GM21528 (cell line): ENCODE measurements at regions not wholly inside any gene's neighbourhood (a gene's known extent, or its start where the extent isn't known, plus 50 kb on each side); places are given as distances from the start of the nearest gene placed in this dataset.
A peak's percentile ranks its signal among the peaks of the same experiment; 100 is the strongest.

Experiments
- ATAC-seq: cut with Tn5 transposase; IDR thresholded peaks from one replicate; pipeline ENCODE4 v1.9.1; 2021; ENCODE audit warnings: mild to moderate bottlenecking, moderate library complexity; ENCODE audit not compliant: unreplicated experiment, low FRiP score

DNA sequence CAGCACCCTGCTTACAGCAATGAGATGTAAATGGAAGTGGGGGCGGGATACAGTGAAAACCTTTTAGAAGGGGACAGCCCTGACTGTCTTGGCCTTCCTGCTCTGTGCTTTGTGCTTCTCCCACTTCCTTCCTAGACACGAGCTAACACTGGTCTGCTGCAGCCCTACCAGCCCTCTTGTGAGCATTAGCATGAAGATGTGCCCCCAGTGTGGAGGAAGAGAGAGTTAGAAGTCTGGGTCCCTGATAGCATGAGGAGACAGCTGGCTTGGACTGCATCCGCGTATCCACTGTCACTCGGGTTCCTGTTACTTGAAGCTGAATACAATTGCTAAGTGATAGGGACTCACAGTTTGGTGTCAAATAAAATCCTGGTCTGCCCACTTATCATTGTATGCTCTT, 248.1 kb upstream of the SOX5 start:
- no peak for ATAC-seq

DNA sequence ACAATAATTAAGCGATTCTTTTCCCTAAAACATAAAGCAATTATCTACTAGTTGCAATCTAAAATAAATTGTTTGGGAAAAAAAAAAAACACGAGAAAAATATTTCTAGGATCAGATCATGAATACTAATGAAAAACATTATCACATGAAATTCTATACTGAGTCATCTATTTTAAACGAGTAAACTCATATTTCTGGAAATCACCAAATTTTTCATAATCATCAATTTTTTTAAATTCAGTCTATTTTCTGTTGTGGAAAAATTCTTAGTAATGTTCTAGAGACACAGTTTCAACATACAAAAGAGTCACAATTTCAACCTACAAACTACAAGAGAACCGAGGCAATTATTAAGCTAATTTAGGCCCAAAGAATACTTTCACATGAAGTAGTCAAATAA, 245.6 kb upstream of the SOX5 start:
- no peak for ATAC-seq

DNA sequence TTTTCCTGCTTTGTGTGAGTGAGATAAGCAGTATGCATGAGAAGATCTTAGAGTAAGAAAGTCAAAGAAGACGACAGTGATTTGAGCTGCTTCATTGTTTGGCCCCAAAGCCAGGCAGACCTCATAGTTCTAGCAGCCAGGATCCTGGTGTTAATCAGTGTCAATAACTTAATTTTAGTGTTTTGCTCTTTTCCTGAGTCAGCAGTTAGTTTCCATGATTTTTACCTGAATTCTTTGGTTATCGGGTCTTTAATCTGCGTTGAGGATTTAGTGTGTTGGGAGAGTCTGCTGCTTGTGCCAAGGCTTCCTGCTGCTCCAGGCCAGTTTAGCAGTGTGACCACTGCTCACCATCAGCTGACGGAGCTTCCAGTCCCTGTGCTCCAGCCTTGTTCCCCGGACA, 241.6 kb upstream of the SOX5 start:
- ATAC-seq = no peak

DNA sequence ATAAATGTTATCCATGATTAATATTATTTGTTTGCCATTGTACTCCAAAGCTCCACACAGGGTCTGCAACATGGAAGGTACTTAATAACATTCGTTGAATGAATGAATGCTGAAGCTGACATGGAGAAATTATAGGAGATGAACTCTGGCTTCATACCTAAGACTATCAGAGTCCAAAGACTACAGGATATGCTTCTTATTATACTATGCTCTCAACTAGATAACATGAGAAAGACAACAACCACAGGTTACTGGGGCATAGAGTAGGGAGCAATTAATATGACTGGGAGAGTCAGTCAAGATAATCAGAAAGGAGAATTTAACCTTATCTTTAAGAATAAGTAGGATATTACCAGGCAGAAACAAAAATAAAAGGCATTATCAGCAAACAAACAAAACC, 236.3 kb upstream of the SOX5 start:
- no peak for ATAC-seq

DNA sequence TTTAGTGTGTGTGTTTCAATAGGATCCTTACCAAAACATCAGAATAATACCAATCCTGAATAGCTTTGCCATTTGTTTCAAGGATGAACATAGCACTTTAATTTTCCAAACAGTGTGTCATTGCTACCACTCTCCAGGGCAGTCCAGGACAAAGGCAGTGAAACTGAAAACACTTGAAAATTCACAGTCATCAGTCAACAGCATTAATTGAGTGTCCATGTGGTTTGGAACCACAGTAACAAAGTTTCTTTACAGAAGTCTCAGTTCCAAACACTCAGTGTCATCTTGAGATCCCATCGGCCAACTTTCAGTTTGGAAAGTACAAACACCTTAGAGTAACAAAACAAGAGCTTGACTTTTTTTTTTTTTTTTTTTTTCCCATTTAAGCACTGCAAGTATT, 228.4 kb upstream of the SOX5 start:
- ATAC-seq = no peak

DNA sequence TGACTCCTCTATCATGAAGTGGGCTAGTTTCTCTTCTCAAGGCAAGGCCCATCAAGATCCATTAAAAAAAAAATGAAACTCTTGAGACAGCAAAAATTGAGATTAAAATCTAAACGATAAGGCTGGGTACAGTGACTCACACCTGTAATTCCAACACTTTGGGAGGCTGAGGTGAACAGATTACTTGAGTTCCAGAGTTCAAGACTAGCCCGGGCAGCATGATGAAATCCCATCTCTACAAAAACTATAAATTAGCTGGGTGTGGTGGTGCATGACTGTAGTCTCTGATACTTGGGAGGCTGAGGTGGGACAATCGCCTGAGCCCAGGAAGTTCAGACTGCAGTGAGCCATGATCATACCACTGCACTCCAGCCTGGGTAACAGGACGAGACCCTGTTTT, 226.5 kb upstream of the SOX5 start:
- no peak for ATAC-seq

DNA sequence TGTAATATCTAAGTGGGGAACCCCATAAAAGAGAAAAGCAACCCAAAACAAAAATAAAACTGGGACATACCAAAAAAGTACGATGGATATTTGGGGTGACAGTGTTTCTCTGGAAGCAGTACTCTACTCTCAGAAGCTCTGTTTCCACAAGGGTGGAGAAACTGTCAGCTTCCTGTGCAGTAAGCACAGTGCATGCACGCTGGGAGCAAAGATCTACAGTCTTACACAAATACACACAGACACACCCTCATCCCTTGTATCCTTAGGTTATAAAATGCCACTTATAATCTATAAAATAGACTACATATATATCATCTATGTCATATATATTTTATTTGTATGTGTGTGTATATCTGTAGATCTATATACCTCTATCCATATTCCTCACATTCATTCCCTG, 225.8 kb upstream of the SOX5 start:
- no peak for ATAC-seq

DNA sequence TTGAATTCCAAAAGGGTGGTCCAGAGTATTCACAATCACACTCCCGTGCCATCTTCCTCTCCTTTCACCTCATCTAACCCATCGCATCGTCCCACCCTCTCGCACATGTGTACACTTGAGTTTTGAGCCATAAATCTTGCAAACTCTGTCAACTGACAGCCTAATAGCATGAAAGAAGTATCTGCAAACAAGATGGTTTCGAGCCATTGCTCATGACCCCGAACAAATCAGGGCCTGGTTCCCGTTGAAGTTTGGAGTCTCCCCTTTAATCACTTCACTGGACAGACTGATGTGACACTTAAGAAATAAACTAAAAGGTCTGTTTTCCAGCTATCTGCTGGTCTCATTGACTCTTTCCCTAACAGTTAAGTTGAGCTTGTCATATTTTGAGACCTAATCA, 223.6 kb upstream of the SOX5 start:
- ATAC-seq = no peak

DNA sequence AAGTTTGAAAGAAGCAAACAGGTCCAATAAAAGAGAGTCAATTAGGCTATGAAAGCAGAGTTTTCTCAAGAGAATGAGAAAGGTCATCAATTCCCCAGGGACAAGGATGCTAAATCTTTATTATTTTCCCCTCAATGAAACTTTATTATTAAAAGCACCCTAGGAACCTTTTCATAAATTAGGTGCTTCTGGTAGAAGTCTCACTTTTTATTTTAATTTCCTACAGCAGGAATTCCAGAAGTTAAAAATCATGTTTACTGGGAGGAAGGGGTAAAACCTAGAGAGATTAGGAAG, 223.2 kb upstream of the SOX5 start:
- ATAC-seq = no peak

DNA sequence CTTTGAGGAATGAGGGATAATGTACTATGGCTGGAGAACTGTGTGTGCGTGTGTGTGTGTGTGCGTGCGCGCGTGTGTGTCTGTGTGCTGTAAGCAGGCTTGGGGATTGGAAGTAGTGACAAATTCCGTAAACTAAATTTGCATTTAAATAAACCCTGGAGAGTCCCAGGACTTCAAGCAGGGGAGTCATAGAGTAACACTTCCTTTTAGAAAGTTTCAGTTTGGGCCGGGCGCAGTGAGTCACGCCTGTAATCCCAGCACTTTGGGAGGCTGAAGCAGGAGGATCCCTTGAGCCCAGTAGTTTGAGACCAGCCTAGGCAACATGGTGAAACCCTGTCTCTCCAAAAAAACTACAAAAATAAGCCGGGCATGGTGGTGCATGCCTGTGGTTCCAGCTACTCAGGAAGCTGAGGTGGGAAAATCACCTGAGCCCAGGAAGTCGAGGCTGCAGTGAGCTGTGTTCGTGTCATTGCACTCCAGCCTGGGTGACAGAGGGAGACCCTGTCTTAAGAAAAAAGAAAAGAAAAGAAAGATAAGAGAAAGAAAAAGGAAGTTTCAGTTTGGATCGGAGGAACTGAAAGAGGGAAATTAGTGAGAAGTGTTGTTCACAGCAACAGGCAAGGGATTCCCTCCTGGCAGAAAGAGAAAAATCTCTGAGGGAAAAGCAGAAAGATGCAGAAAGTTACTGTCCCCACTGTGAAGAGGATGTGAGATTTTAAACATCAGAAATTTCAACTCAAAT, 222.7 kb upstream of the SOX5 start:
- ATAC-seq = peak; percentile 74

DNA sequence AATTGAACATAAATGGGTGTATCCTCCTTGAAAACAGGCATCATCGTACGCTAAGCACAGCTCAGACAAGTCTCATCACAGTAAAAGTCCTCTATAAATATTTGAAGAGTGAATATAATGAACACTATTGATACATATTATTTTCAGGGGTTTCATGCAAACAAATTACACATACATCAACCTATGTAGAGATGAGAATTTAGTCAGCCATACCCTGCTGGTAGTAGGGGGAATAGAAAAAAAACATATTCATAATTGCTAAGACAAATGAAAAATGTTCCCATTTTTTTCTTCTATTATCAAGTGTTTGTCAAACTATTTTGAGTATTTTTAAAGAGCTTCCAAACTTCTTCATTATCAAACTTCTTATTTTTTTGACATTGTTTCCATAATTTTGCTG, 205.6 kb upstream of the SOX5 start:
- ATAC-seq = no peak

DNA sequence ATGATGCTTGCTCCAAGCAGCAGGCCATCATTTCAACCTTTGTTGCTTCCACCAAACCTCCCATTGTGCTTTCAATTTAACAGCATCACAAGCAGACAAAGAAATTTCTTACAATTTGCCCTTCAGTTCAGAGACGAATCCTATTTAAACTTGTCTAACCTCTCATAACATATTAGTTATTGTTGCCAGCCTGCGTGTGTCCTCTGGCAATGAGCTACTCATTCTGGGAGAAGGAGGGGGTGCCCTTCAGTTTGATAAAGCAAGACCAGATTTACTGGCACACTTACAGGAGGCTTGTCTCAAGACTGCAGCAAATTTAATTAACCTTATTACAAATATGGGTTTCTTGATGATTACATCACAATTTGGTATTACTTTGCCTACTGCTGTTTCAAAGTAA, 203.6 kb upstream of the SOX5 start:
- ATAC-seq = no peak

DNA sequence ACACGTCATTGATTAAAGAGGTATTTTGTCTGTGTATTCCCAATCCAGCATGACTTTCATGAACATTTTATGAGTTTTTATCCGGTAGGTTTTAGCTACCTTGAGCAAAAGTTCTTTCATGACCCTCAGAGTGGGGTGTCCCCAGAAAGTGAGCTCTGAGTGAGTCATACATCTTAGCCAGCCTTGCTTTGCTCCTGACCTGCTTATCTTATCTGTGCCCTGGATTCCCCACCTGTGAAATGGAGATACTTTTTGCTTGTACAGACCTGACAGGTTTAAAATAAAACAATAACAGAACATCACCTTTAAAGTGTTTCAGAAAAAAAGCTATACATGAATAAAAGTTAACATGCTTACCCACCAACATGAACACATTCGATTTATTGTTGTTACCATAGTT, 202.8 kb upstream of the SOX5 start:
- no peak for ATAC-seq

DNA sequence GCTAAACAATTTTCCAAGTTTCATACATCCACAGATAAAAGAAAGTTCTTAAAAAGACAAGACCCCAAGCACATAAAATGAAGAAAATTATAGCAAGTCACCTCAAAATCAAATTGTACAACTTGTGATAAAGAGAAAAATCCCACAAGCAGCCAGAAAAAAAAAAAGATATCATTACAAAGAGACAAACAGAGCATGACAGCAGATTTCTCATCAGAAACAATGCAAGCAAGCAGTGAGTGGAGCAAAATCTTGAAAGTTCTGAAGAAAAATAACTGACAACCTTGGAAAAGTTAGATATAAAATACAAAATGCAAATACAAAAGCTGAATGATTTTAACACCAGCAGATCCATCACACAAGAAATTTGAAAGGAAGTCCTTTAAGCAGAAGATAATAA, 194.5 kb upstream of the SOX5 start:
- no peak for ATAC-seq

DNA sequence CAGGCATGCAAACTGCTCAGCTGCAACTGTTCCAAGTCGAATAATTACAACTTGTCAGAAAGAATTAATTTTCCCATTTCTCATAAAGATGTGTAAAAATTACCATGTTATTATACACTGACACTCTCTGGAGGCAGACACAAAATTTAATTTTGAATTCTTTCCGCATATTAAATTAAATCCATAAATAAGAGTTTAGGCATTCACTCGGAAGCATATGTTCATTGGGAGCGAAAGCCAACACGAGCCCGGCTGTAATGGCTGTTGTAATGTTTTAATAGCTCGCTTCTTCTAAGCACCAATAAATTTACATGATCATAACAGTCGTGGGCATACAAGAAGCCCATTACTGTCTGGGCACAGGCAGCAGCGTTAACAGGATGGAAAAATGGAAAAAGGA, 189.6 kb upstream of the SOX5 start:
- ATAC-seq = no peak

DNA sequence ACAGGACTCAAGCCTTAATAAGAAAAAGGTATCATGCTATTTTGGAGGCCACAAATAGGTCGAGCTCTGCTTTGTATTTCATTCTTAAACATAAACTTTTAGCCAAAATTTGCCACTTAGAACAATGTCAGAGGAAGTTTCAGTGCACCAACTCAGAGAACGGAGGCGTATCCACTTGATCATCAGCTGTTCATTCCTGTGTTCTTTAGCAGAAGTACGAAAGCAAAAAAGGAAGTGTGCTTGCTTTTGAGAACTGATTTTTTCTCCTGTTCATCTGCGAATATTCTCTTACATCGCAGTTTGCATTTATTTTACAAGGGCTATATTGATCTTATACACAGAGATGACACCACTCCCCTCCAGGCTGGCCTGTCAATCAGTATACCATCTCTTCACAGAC, 188.6 kb upstream of the SOX5 start:
- no peak for ATAC-seq

DNA sequence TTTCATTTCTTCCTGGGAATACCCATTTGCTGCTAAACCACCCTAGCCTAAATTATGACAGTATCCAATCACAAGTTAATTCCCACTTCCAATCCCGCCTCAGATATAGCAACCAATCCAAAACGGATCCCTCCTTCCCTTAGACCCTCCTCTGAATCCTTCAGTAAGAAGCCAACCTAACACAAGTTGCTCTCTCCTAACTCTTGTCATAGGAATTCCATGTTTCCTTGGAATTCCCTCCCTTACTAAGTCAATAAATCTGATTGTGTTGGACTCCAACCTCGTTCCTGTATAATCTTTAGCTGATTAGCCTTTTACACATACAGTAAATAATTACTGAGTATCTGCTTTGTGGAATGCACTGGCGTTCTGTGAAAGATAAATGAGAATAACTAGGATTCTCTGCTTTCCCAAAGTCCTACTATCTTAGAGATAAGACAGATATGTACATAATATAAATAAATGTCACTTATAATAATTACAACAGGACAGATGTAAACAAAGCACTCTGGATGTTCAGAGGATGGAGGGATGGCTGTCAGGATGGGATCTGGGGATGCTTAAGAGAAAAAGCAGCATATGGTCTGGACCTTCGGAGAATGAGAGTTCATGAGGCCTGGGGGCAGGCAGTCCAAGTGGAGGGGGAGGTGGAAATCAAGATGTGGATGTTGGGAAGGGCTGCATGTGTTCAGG, 185.8 kb upstream of the SOX5 start:
- ATAC-seq = no peak

DNA sequence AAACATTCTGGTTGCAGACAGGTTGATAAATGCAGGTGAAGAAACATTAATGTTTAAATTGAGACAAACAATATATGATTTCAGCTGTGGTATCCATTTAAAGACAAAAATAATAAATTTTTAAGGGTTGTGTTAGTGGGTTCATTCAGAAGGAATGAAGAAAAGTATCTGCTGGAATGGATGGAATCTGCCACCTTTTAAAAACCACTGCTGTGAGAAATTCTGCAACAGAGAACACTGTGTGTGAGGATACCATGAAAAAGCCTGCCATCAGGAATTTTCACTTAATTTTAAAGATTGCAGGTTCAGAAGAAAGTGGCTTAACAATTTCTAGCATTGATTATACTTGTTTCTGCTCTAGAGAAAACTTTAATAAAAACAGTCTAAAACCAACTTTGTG, 184.6 kb upstream of the SOX5 start:
- ATAC-seq = no peak

DNA sequence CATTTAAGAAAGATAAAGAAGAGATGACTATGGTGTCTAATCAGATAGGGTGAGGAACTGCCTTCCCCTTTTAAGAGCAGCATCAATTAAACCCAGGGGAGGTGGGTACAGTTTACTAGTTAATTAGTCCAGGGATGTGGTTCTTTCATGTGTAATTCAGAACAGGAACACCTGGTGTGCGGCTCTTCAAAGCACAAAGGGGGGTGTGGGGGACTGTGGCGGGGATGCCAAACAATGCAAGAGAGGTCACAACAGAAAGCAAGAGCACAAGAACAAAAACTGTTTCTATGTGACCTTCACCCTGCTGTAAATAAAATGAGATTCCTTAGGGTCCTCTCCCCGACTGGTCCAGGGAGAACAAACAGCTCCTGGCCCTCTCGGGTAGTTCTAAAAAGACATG, 183.9 kb upstream of the SOX5 start:
- no peak for ATAC-seq

DNA sequence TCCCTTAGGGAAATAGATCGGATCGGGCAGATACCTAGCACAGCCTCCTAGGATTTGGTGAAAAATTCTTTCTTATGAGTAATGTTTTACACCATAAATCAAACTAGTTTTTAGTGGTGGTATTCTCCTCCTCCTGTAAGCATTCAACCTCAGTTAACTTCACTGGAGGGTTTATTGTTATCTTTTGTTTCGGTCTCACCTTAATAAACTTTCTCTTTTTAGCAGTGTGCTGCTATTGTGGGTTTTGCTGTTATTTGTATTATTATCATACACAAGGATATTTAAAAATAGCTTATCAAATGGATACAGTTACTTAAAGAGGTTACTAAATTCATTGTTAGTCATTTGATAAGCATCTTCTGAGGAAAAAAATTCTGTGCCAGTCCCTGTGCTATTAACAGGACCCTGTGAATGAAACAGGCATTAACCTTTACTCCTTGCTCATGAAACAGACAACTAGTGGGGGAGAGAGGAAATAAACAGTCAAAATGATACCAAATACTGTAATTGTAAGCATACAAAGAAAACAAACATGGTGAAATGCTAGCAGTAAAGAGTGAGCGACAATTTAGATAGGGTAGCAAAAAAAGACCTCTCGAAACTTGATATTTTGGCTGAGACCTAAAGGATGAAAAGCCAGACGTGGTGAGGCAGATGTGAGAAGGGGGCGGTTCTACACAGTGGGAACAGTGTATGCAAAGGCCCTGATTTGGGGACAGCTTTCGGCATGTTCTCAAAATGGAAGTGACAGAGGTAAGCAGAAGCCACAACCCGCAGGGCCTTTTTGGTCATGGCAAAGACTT, 178.7 kb upstream of the SOX5 start:
- peak; percentile 95 for ATAC-seq

DNA sequence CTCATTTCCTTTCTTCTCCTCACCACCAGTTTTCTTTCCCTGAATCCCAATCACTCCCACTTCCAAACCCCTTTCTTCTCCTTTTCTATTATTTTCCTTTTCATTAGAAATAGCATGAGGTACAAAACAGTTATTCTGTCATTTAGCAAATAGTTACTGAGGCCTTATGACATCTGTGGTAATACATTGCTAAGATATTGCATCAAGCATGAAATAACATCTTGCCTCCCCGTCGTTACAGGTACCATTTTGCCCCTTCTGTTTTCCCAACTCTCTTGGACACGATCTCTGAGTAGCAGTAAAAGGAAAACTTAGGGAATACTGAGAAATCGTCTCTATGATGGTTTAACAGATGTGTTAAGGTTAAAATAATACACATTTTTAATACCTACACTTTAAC, 175.8 kb upstream of the SOX5 start:
- ATAC-seq = no peak

DNA sequence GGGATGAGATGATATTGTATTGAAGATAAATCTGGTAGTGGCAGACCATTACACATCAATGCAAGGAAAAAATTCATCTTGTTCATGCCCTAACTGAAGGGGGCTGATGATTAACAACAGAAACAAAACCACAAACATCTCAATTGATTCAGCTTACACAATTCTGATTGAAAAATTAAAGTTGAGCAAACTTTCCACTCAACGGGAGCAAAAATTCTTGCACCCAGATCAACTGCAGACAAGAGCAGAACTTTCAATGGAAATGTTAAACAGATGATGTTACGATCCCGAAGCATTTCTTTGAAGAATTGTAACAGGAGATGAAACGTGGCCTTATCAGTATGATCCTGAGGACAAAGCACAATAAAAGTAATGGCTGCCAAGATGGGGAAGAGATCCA, 172.4 kb upstream of the SOX5 start:
- no peak for ATAC-seq
